Ectodermal cell (in vitro differentiated cells): ENCODE measurements at regions not wholly inside any gene's neighbourhood (a gene's known extent, or its start where the extent isn't known, plus 50 kb on each side); places are given as distances from the start of the nearest gene placed in this dataset.

Source experiments
- H3K27ac ChIP-seq: 2 replicates; pipeline ENCODE4 v1.7.0; 2013; ENCODE audit warnings: mild to moderate bottlenecking, low read depth, low read length; ENCODE audit not compliant: insufficient read depth, poor library complexity, severe bottlenecking
- H3K27me3 ChIP-seq: 2 replicates; pipeline ENCODE4 v1.7.0; 2013; ENCODE audit warnings: mild to moderate bottlenecking, low read length; ENCODE audit not compliant: insufficient read depth, control insufficient read depth, poor library complexity, severe bottlenecking
- H3K36me3 ChIP-seq: one replicate; pipeline ENCODE4 v1.7.0; 2013; ENCODE audit warnings: low read length; ENCODE audit not compliant: control insufficient read depth, insufficient read depth
- H3K4me1 ChIP-seq: one replicate; pipeline ENCODE4 v1.7.0; 2013; ENCODE audit warnings: low read length; ENCODE audit not compliant: control insufficient read depth, insufficient read depth
- H3K4me3 ChIP-seq: 2 replicates; pipeline ENCODE4 v1.7.0; 2013; ENCODE audit warnings: low read depth, low read length, control low read depth; ENCODE audit not compliant: insufficient read depth
- H3K9me3 ChIP-seq: 2 replicates; pipeline ENCODE4 v1.7.0; 2013; ENCODE audit warnings: mild to moderate bottlenecking, low read length, moderate library complexity; ENCODE audit not compliant: control insufficient read depth
- WGBS, 2 experiments: methylation state at CpG; one replicate each; pipeline ENCODE4 v1.1.7; 2013; ENCODE audit warnings: missing lambda C conversion rate in 2 of 2; 5-methylcytosine and 5-hydroxymethylcytosine counted together

GRCh38 chr6:145252737-145253136 lies 482.6 kb downstream of the EPM2A start:
- no peak overlapping the region for H3K4me3 ChIP-seq

GRCh38 chr6:145254649-145255401 lies 480.5 kb downstream of the EPM2A start:
- WGBS, 2 experiments = 68 to 72% methylated on average over 5 of the region's 5 CpGs
- Histone ChIP-seq H3K27ac (no peak overlapping the region), H3K4me1 (no peaks in the 10 kb centered on the region), H3K36me3 (no peaks in the 10 kb centered on the region), H3K27me3 (no peaks in the 10 kb centered on the region), H3K9me3 (no peaks in the 10 kb centered on the region), H3K4me3 (no peak overlapping the region)

More at GRCh38 chr6:145252737-145253136, 482.6 kb downstream of the EPM2A start:
- Histone ChIP-seq H3K9me3 (no peaks in the 10 kb centered on the region), H3K4me1 (no peaks in the 10 kb centered on the region), H3K27ac (no peak overlapping the region), H3K36me3 (no peaks in the 10 kb centered on the region), H3K27me3 (no peaks in the 10 kb centered on the region)

GRCh38 chr6:145257704-145258103 lies 477.6 kb downstream of the EPM2A start:
- Histone ChIP-seq H3K4me1 (no peaks in the 10 kb centered on the region), H3K36me3 (no peaks in the 10 kb centered on the region), H3K9me3 (no peaks in the 10 kb centered on the region), H3K27ac (no peak overlapping the region), H3K4me3 (no peak overlapping the region), H3K27me3 (no peaks in the 10 kb centered on the region)
- WGBS, 2 experiments = 91 to 94% methylated on average over 1 of the region's 1 CpG

DNA sequence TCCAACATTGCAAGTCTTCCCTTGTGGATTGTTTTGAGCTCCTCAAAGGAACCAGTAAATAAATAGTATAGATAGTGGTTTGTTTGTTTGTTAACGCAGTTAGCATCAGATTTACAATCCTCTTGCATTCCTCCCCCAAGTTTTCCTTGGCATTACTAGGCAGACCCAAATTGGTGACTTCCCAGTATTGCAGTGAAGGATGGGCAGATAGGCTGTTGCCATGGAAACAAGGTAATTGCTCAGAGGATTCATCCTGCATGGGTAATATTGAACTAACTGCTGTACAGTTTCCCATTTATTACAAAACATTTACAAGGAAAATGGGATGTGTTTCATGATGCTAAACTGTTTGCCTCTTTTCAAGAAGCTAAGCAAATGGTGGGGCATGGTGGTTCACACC lies 477.2 kb downstream of the EPM2A start:
- WGBS, 2 experiments = 100% methylated on average over 1 of the region's 1 CpG; no CpG with 5 or more reads in 1 of the 2 experiments
- Histone ChIP-seq H3K4me1 (no peaks in the 10 kb centered on the region), H3K4me3 (no peak overlapping the region), H3K9me3 (no peaks in the 10 kb centered on the region), H3K27ac (no peak overlapping the region), H3K36me3 (no peaks in the 10 kb centered on the region), H3K27me3 (no peaks in the 10 kb centered on the region)

DNA sequence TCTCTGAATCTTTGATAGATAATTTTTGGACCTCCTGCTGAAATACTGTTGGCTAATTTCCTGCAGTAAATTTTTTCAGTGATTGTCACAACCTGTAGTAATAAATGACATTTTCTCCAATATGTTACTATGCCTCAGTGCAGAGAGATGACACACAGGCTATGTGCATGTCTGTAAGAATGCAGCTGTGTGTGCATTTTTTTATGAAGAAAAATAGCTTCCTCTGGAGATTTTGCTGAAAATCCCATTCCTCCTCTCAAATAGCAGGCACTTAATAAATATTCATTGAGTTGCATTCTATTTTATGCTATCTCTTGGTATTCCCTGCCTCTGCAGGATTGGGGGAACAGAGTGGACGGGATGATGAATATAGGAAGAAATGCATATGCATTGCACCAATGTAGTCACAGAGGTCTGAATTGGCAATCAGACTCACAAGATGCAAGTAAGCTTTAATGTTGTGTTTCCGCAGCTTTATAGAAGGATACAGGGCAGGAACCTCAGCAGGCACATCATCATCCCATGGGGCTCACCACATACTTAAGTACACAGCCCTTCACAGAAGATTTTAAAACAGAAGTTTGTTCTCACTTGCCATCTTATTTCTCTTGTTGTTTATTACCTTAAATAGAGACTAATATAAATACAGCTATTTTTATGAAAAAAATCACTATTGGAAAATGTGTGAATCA lies 474.7 kb downstream of the EPM2A start:
- Histone ChIP-seq H3K27ac (no peak overlapping the region), H3K9me3 (no peaks in the 10 kb centered on the region), H3K4me3 (no peak overlapping the region), H3K27me3 (no peaks in the 10 kb centered on the region), H3K36me3 (no peaks in the 10 kb centered on the region), H3K4me1 (no peaks in the 10 kb centered on the region)
- WGBS, 2 experiments = 94 to 97% methylated on average over 2 of the region's 2 CpGs

GRCh38 chr6:145261758-145262157 lies 473.6 kb downstream of the EPM2A start:
- H3K27me3 ChIP-seq = no peaks in the 10 kb centered on the region

DNA sequence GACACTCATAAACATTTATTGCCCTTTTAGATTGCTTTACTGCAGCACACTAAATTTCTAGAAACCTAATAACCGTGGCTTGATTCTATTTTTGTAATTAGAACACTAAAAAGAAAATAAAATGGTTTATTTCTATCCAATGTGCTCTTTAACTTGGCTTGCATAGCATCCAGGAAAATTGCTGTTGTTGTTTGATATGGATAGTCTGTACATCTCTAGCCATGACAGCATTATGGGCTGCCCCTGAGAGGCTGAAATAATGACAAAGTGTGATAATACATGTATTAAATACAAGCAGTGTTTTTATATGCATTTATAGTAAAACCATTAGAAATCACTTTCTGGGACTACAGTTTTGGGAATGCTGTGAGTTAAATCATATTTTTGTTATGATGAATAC lies 472.5 kb downstream of the EPM2A start:
- no peak overlapping the region for H3K4me3 ChIP-seq
- 100% methylated on average over 1 of the region's 1 CpG for WGBS, 2 experiments
- no peaks in the 10 kb centered on the region for H3K4me1 ChIP-seq
- no peaks in the 10 kb centered on the region for H3K36me3 ChIP-seq
- H3K27ac ChIP-seq = no peak overlapping the region
- no peaks in the 10 kb centered on the region for H3K27me3 ChIP-seq
- no peaks in the 10 kb centered on the region for H3K9me3 ChIP-seq

More at GRCh38 chr6:145261758-145262157, 473.6 kb downstream of the EPM2A start:
- no peaks in the 10 kb centered on the region for H3K36me3 ChIP-seq
- no peaks in the 10 kb centered on the region for H3K4me1 ChIP-seq
- H3K4me3 ChIP-seq = no peak overlapping the region
- no peaks in the 10 kb centered on the region for H3K9me3 ChIP-seq
- H3K27ac ChIP-seq = no peak overlapping the region
- 89 to 96% methylated on average over 2 of the region's 2 CpGs for WGBS, 2 experiments

- Histone ChIP-seq H3K9me3 (no peaks in the 10 kb centered on the region), H3K27me3 (no peaks in the 10 kb centered on the region), H3K4me3 (no peak overlapping the region), H3K27ac (no peak overlapping the region), H3K4me1 (no peaks in the 10 kb centered on the region), H3K36me3 (no peaks in the 10 kb centered on the region)
- WGBS, 2 experiments = 88 to 91% methylated on average over 4 to 5 of the region's 5 CpGs
These were observed 471.5 kb downstream of the EPM2A start for GRCh38 chr6:145263778-145264211.

DNA sequence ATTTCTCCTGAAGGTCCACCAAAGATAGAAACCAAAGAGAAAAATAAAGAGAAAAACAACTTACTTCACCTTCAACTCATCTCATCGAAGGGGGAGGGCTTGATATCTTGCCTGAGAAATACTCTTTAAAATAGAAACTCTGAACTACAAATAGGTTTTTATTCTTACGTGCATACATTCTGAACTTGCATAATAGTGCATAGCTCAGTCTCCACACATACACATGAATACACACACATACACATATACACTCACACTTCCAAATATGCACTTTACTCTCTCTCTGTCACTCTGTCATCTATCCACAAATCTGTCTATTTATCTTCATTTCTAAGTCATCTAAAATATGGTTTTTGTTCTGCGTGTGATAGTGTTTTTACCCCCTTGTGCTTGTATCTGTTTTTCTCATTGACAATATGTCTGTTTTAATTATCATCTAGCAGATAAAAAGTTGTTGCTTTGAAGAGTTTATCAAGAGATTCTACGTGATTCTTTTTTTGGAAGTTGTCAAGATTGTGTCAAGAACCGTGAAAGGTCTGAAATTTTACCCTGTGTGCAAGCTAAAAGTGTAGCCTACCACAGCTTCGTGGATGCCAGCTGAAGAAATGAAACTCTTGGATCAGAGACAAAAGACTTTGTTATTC lies 468.8 kb downstream of the EPM2A start:
- no peaks in the 10 kb centered on the region for H3K36me3 ChIP-seq
- H3K27me3 ChIP-seq = no peaks in the 10 kb centered on the region
- H3K9me3 ChIP-seq = no peaks in the 10 kb centered on the region
- no peaks in the 10 kb centered on the region for H3K4me1 ChIP-seq
- 90 to 95% methylated on average over 5 to 6 of the region's 6 CpGs for WGBS, 2 experiments
- H3K4me3 ChIP-seq = no peak overlapping the region
- no peak overlapping the region for H3K27ac ChIP-seq
